H9 (cell line): ENCODE measurements at regions not wholly inside any gene's neighbourhood (a gene's known extent, or its start where the extent isn't known, plus 50 kb on each side); places are given as distances from the start of the nearest gene placed in this dataset.

Experiments
- DNase-seq: peaks from one replicate; pipeline ENCODE4 v3.0.0-alpha.2; 2017
- H2AFZ ChIP-seq: one replicate; pipeline ENCODE4 v1.6.1; 2013; ENCODE audit warnings: mild to moderate bottlenecking, low read length, control low read depth, moderate library complexity
- H2AK5ac ChIP-seq: 2 replicates; pipeline ENCODE4 v1.6.1; 2013; ENCODE audit warnings: low read length, control low read depth, mixed read lengths; ENCODE audit not compliant: insufficient read length
- H2BK120ac ChIP-seq: one replicate; pipeline ENCODE4 v1.6.1; 2013; ENCODE audit warnings: low read depth, mild to moderate bottlenecking, low read length, control low read depth, inconsistent platforms; ENCODE audit not compliant: poor library complexity, severe bottlenecking
- H2BK12ac ChIP-seq: 2 replicates; pipeline ENCODE4 v1.6.1; 2013; ENCODE audit warnings: low read length, control low read depth, mixed read lengths, low read depth; ENCODE audit not compliant: insufficient read length
- H2BK15ac ChIP-seq: 2 replicates; pipeline ENCODE4 v1.6.1; 2013; ENCODE audit warnings: low read depth, low read length, control low read depth
- H2BK20ac ChIP-seq: one replicate; pipeline ENCODE4 v1.6.1; 2013; ENCODE audit warnings: low read depth, mild to moderate bottlenecking, low read length, control low read depth, inconsistent platforms; ENCODE audit not compliant: poor library complexity, severe bottlenecking
- H2BK5ac ChIP-seq: 2 replicates; pipeline ENCODE4 v1.6.1; 2013; ENCODE audit warnings: low read length, control low read depth, mixed read lengths; ENCODE audit not compliant: insufficient read length
- H3K14ac ChIP-seq: 2 replicates; pipeline ENCODE4 v1.6.1; 2013; ENCODE audit warnings: low read length, control low read depth; ENCODE audit not compliant: insufficient read depth
- H3K18ac ChIP-seq: 2 replicates; pipeline ENCODE4 v1.6.1; 2013; ENCODE audit warnings: low read depth, mild to moderate bottlenecking, mixed read lengths, low read length, control low read depth; ENCODE audit not compliant: insufficient read length
- H3K23ac ChIP-seq: 2 replicates; pipeline ENCODE4 v1.6.1; 2013; ENCODE audit warnings: low read length, control low read depth, mixed read lengths, low read depth; ENCODE audit not compliant: insufficient read length
- H3K23me2 ChIP-seq: 2 replicates; pipeline ENCODE4 v1.6.1; 2013; ENCODE audit warnings: low read depth, mild to moderate bottlenecking, mixed read lengths, low read length, control low read depth; ENCODE audit not compliant: insufficient read length, poor library complexity, severe bottlenecking
- H3K27ac ChIP-seq: 2 replicates; pipeline ENCODE4 v1.5.1; 2013; ENCODE audit warnings: low read length, control low read depth, mixed read lengths, low read depth; ENCODE audit not compliant: insufficient read length
- H3K27me3 ChIP-seq: 2 replicates; pipeline ENCODE4 v1.6.1; 2013; ENCODE audit warnings: low read length, control low read depth, inconsistent platforms; ENCODE audit not compliant: insufficient read depth
- H3K4ac ChIP-seq: 2 replicates; pipeline ENCODE4 v1.6.1; 2013; ENCODE audit warnings: low read depth, mild to moderate bottlenecking, control low read depth, inconsistent platforms, low read length, moderate library complexity
- H3K4me1 ChIP-seq: 2 replicates; pipeline ENCODE4 v1.6.1; 2013; ENCODE audit warnings: low read length, control low read depth, inconsistent platforms; ENCODE audit not compliant: insufficient read depth
- H3K4me2 ChIP-seq: 2 replicates; pipeline ENCODE4 v1.6.1; 2013; ENCODE audit warnings: low read length, control low read depth, mixed read lengths; ENCODE audit not compliant: insufficient read length, insufficient read depth
- H3K56ac ChIP-seq: 2 replicates; pipeline ENCODE4 v1.6.1; 2013; ENCODE audit warnings: low read depth, mild to moderate bottlenecking, mixed read lengths, low read length, control low read depth; ENCODE audit not compliant: insufficient read length
- H3K79me1 ChIP-seq: 2 replicates; pipeline ENCODE4 v1.6.1; 2013; ENCODE audit warnings: low read depth, mild to moderate bottlenecking, moderate library complexity, low read length, control low read depth, inconsistent platforms; ENCODE audit not compliant: insufficient read depth, poor library complexity, severe bottlenecking
- H3K79me2 ChIP-seq: 2 replicates; pipeline ENCODE4 v1.6.1; 2013; ENCODE audit warnings: low read length, control low read depth, inconsistent platforms; ENCODE audit not compliant: insufficient read depth
- H3K9ac ChIP-seq: 2 replicates; pipeline ENCODE4 v1.6.1; 2013; ENCODE audit warnings: low read length, control low read depth, mixed read lengths; ENCODE audit not compliant: insufficient read length; ENCODE audit errors: extremely low read depth
- H3K9me3 ChIP-seq: one replicate; pipeline ENCODE4 v1.6.1; 2013; ENCODE audit warnings: low read depth, low read length, inconsistent platforms; ENCODE audit not compliant: control insufficient read depth
- H3T11ph ChIP-seq: one replicate; pipeline ENCODE4 v1.6.1; 2013; ENCODE audit warnings: mild to moderate bottlenecking, low read length, control low read depth, inconsistent platforms
- H4K20me1 ChIP-seq: one replicate; pipeline ENCODE4 v1.6.1; 2013; ENCODE audit not compliant: control insufficient read depth, insufficient read length, insufficient read depth
- H4K5ac ChIP-seq: 2 replicates; pipeline ENCODE4 v1.6.1; 2013; ENCODE audit warnings: low read depth, mild to moderate bottlenecking, mixed read lengths, low read length, control low read depth; ENCODE audit not compliant: insufficient read length
- H4K8ac ChIP-seq: replicated peaks from 2 replicates; pipeline ENCODE4 v1.6.1; 2013; ENCODE audit warnings: low read length, control low read depth, mixed read lengths, low read depth; ENCODE audit not compliant: insufficient read length
- H4K91ac ChIP-seq: 2 replicates; pipeline ENCODE4 v1.6.1; 2013; ENCODE audit warnings: low read depth, mild to moderate bottlenecking, moderate library complexity, mixed read lengths, low read length, control low read depth; ENCODE audit not compliant: insufficient read length
- H3K27ac Mint-ChIP-seq, 3 experiments: 2 replicates in 2 of 3; 3 replicates in 1 of 3; pipeline ENCODE4 v1.8.0; 2020 to 2021; ENCODE audit warnings: mixed read lengths in 3 of 3, mild to moderate bottlenecking in 1 of 3, moderate library complexity in 1 of 3
- H3K27me3 Mint-ChIP-seq: 2 replicates; pipeline ENCODE4 v1.8.0; 2021; ENCODE audit warnings: low read depth, mild to moderate bottlenecking, moderate library complexity, mixed read lengths
- H3K36me3 Mint-ChIP-seq, 3 experiments: 2 replicates in 2 of 3; 3 replicates in 1 of 3; pipeline ENCODE4 v1.8.0; 2020 to 2021; ENCODE audit warnings: low read depth in 3 of 3, mixed read lengths in 3 of 3; ENCODE audit not compliant: insufficient read depth in 1 of 3
- H3K4me1 Mint-ChIP-seq, 2 experiments: 2 replicates each; pipeline ENCODE4 v1.8.0; 2020; ENCODE audit warnings: mixed read lengths in 2 of 2
- H3K4me3 Mint-ChIP-seq, 2 experiments: 2 replicates in 1 of 2; 3 replicates in 1 of 2; pipeline ENCODE4 v1.8.0; 2020 to 2021; ENCODE audit warnings: mild to moderate bottlenecking in 2 of 2, mixed read lengths in 2 of 2, moderate library complexity in 1 of 2
- H3K9me3 Mint-ChIP-seq, 2 experiments: 2 replicates in 1 of 2; 3 replicates in 1 of 2; pipeline ENCODE4 v1.8.0; 2020; ENCODE audit warnings: mild to moderate bottlenecking in 2 of 2, mixed read lengths in 2 of 2, moderate library complexity in 1 of 2
- CTCF ChIP-seq: fragments of 200-600 bp; sonication (generic); conservative IDR thresholded peaks from 3 replicates; pipeline ENCODE4 v1.8.0; 2021; ENCODE audit warnings: antibody characterized with exemption, mild to moderate bottlenecking
- WGBS: extraction: QIAGEN DNeasy Blood & Tissue Kit; methylation state at CpG from one replicate; pipeline ENCODE4 v1.1.7; 2013; ENCODE audit warnings: missing lambda C conversion rate, low lambda C conversion rate, mixed read lengths; ENCODE audit not compliant: insufficient read length; ENCODE audit errors: extremely low coverage; 5-methylcytosine and 5-hydroxymethylcytosine counted together

GRCh38 chr3:70471464-70472342, 159.3 kb upstream of the MDFIC2 start:
- no peak overlapping the region for H3K27ac ChIP-seq
- no peak overlapping the region for H2BK20ac ChIP-seq
- peaks cover 5 to 10% (median 8%) of the 10 kb centered on the region in 3 experiments; a peak in 6 of 7 replicates for H3K36me3 Mint-ChIP-seq
- no peak overlapping the region for H2BK5ac ChIP-seq
- WGBS, result no CpG with 5 or more reads among the region's 4 CpGs
- no peaks in the 10 kb centered on the region for H4K20me1 ChIP-seq
- no peak overlapping the region for H2BK15ac ChIP-seq
- H3K9me3 Mint-ChIP-seq, result peaks cover 3 to 5% of the 10 kb centered on the region in 2 experiments; a peak in 4 of 5 replicates
- H3K4me3 Mint-ChIP-seq, result no peak overlapping the region
- H3T11ph ChIP-seq, result no peak overlapping the region
- no peak overlapping the region for H2AFZ ChIP-seq
- H3K27ac Mint-ChIP-seq, result no peak overlapping the region; a peak in 1 of 7 replicates
- H3K23ac ChIP-seq, result no peak overlapping the region
- H3K18ac ChIP-seq, result no peak overlapping the region
- no peak overlapping the region for H4K91ac ChIP-seq
- H3K56ac ChIP-seq, result no peak overlapping the region
- H3K4me1 Mint-ChIP-seq, result peaks cover 26 to 29% of the 10 kb centered on the region in 2 experiments
- H4K8ac ChIP-seq, result no peak overlapping the region
- H3K4ac ChIP-seq, result no peak overlapping the region
- no peaks in the 10 kb centered on the region for H3K27me3 ChIP-seq
- no peak overlapping the region for H2AK5ac ChIP-seq
- H3K9me3 ChIP-seq, result no peaks in the 10 kb centered on the region
- no peaks in the 10 kb centered on the region for H3K79me1 ChIP-seq
- H3K14ac ChIP-seq, result no peak overlapping the region
- H2BK12ac ChIP-seq, result no peak overlapping the region
- no peak overlapping the region for H3K9ac ChIP-seq
- no peak overlapping the region for H4K5ac ChIP-seq
- no peaks in the 10 kb centered on the region for H3K27me3 Mint-ChIP-seq
- H2BK120ac ChIP-seq, result no peak overlapping the region
- peaks cover 7% of the 10 kb centered on the region; the same call in 1 of the 2 replicates for H3K4me1 ChIP-seq
- no peak overlapping the region for H3K4me2 ChIP-seq
- no peak for DNase-seq
- no peak for TF ChIP-seq CTCF
- no peaks in the 10 kb centered on the region for H3K79me2 ChIP-seq
- H3K23me2 ChIP-seq, result no peaks in the 10 kb centered on the region
